Coronary artery (tissue), 2 donors: ENCODE measurements at regions not wholly inside any gene's neighbourhood (a gene's known extent, or its start where the extent isn't known, plus 50 kb on each side); places are given as distances from the start of the nearest gene placed in this dataset.
"Not testable (repeated sequence)": the region's sequence is repeated elsewhere in the genome, so short reads cannot be mapped to it uniquely, and the experiment has no call there.

Experiments
- DNase-seq: peaks from one replicate; pipeline ENCODE4 v3.0.0-alpha.2; 2017; ENCODE audit warnings: low spot score
- H3K27ac ChIP-seq, 2 donors: fragments of 200-600 bp; sonication (generic); one replicate each; pipeline ENCODE4 v1.5.1; 2016 to 2019
- H3K4me3 ChIP-seq: fragments of 200-600 bp; sonication (generic); 2 replicates; pipeline ENCODE4 v1.5.1; 2016; ENCODE audit warnings: mild to moderate bottlenecking, moderate library complexity
- TF ChIP-seq, protein P1 (sequence below): fragments of 200-600 bp; sonication (generic); IDR thresholded peaks from one replicate; pipeline ENCODE4 v1.5.1; 2019; ENCODE audit warnings: antibody characterized with exemption

DNA sequence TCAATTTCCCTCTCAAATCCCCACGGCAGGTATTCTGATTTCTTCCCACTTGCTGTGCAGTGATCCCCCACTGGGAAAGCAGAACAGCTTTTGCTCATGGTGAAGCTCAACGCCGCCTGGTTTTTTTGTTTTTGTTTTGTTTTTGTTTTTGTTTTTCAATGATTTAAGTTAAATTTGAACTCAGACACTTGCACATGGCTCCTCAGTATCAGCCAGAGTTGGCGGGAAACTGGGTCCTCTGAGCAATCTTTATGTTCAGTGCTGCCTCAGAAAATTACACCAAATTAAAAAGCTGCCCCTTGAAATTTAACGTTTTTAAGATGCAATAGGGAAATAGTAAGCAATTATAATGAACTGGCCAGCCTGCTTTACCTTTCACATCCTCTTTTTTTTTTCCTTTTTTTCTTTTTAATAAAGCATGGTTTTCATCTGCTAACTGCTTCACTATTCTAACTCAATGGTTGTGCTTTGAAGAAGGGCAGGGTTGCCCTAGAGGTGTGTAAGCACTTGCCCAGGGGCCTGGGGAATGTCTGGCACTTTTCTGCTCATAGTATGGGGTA is 277.0 kb upstream of the HNRNPA3 start:
- DNase-seq, result no peak
- Histone ChIP-seq H3K4me3 (no peak overlapping the region), H3K27ac (no peak overlapping the region)
- TF ChIP-seq, protein P1, sequence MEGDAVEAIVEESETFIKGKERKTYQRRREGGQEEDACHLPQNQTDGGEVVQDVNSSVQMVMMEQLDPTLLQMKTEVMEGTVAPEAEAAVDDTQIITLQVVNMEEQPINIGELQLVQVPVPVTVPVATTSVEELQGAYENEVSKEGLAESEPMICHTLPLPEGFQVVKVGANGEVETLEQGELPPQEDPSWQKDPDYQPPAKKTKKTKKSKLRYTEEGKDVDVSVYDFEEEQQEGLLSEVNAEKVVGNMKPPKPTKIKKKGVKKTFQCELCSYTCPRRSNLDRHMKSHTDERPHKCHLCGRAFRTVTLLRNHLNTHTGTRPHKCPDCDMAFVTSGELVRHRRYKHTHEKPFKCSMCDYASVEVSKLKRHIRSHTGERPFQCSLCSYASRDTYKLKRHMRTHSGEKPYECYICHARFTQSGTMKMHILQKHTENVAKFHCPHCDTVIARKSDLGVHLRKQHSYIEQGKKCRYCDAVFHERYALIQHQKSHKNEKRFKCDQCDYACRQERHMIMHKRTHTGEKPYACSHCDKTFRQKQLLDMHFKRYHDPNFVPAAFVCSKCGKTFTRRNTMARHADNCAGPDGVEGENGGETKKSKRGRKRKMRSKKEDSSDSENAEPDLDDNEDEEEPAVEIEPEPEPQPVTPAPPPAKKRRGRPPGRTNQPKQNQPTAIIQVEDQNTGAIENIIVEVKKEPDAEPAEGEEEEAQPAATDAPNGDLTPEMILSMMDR, result no peak

DNA sequence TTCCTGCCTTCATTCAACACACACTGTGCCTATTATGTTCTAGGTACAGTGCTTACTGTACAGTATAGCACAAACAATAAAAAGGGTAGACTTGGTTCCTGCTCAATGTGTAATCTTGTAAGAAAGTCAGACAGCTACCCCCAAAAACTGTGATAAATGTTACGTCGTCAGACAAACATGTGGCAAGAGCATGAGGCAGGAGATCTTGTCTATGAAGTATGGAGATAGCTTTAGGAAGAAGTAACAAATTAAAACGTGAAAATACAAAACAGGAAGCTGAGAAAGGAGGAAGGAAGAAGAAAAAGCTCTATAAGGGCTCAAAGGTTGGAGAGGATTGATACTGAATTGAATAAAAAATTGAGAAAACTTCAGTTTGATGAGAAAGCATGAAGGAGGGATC is 276.2 kb upstream of the HNRNPA3 start:
- no peak for DNase-seq
- TF ChIP-seq, protein P1, result no peak
- Histone ChIP-seq H3K27ac (no peak overlapping the region), H3K4me3 (no peak overlapping the region)

DNA sequence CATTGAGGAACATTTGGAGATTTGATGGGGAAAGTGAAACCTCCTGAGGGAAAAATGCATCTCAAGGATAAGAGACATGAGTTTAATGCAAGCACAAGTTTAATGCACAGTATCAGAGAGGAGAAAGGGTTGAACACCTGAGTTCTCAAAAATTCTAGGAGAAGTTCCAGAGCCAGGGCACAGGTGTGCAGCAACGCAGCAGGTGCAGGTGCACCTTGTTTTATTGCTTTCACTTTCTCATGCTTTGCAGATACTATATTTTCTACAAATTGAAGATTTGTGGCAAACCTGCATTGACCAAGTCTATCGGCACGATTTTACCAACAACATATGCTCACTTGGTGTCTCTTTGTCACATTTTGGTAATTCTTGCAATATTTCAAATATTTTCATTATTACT is 267.6 kb upstream of the HNRNPA3 start:
- Histone ChIP-seq H3K27ac (no peak overlapping the region), H3K4me3 (no peak overlapping the region)
- TF ChIP-seq, protein P1, result no peak
- DNase-seq, result no peak

DNA sequence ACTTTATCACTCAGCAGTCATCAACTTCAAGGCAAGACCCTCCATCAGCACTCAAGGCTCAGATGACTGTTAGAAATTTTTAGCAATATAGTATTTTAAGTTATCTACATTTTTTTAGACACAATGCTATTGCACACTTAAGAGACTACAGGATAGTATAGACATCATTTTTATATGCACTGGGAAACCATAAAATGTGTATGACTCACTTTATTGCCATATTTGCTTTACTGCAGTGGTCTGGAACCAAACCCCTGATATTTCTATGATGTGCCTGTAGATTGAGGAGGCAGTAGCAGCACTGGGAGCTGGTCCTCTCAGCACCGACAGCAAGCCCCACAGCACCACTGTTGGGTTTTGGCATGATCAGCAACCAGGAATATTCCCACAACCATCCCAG is 264.8 kb upstream of the HNRNPA3 start:
- Histone ChIP-seq H3K4me3 (no peak overlapping the region), H3K27ac (no peak overlapping the region)
- TF ChIP-seq, protein P1, result no peak
- DNase-seq, result no peak

DNA sequence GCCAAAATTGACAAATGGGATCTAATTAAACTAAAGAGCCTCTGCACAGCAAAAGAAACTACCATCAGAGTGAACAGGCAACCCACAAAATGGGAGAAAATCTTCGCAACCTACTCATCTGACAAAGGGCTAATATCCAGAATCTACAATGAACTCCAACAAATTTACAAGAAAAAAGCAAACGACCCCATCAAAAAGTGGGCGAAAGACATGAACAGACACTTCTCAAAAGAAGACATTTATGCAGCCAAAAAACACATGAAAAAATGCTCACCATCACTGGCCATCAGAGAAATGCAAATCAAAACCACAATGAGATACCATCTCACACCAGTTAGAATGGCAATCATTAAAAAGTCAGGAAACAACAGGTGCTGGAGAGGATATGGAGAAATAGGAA is 261.4 kb upstream of the HNRNPA3 start:
- H3K4me3 ChIP-seq, DNase-seq, H3K27ac ChIP-seq: not testable (repeated sequence)

DNA sequence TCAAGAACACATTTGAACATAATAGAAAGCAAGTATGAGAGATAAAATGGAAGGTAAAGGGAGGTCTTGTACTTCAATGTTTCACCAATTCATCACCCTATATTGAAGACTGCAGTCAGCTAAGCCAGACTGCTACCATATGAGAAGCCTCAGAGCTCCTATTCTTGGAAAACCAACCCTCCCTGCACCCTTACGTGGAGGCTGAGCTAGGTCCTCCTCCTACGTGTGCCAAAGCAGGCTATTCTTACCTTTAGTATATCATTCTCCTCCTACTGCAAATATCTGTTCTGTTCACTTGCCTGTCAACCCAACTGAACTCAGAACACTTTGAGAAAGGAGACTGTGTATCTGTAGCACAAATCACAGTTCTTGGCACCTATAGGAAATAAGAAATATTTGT is 255.8 kb upstream of the HNRNPA3 start:
- DNase-seq, result no peak
- Histone ChIP-seq H3K27ac (no peak overlapping the region), H3K4me3 (no peak overlapping the region)
- TF ChIP-seq, protein P1, result no peak

DNA sequence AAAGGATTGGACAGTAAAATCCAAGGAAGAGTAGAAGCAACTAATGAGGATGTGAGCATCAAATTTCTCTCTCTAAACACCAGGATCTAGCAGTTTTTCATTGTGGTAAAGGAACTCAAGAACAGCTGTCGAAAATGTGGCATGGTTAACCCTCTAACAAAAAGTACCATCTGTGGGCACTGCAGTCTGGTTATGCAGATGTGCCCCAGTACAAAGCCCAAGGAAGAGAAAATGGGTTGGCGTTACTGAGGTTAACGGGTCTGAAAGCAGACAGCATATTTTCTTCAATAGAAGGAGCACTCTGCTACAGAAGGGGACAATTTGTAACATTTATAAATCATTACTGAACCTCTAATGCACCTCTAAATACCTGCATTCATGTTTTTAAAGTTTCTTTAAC is 253.0 kb upstream of the HNRNPA3 start:
- DNase-seq, result no peak
- H3K27ac ChIP-seq, result no peak overlapping the region
- TF ChIP-seq, protein P1, result no peak
- H3K4me3 ChIP-seq, result no peak overlapping the region

DNA sequence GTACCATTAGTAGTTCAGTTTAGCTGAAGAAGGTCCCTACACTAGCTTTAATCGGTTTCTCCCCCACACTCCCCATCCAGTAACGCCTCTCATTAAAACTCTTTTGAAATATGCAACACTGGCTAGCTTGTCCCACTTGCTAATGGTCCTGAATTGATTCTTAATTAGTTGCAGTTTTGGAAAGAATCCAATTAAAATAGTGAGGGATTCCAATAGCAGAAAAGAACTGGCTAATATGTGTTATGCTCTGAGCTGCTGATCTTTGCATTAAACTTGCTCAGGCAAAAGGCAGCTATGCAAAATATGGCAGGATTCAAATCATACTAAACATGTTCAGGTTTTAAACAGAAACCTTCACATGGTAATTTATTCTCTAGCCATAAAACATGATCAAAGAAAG is 252.5 kb upstream of the HNRNPA3 start:
- Histone ChIP-seq H3K4me3 (no peak overlapping the region), H3K27ac (no peak overlapping the region)
- no peak for DNase-seq
- TF ChIP-seq, protein P1, result no peak
